Fibroblast of lung (primary cell): ENCODE measurements at regions not wholly inside any gene's neighbourhood (a gene's known extent, or its start where the extent isn't known, plus 50 kb on each side); places are given as distances from the start of the nearest gene placed in this dataset.
"Not testable (repeated sequence)": the region's sequence is repeated elsewhere in the genome, so short reads cannot be mapped to it uniquely, and the experiment has no call there.

ENCODE experiments used
- EZH2 ChIP-seq: IDR thresholded peaks from 2 replicates; pipeline ENCODE4 v1.5.1; 2012; ENCODE audit warnings: low read length, control low read depth, mild to moderate bottlenecking; ENCODE audit errors: missing control alignments
- TF ChIP-seq, protein P1 (sequence below), 2 donors: IDR thresholded peaks in 1 of 2; conservative IDR thresholded peaks in 1 of 2; 1 replicate in 1 of 2; 2 replicates in 1 of 2; pipeline ENCODE4 v1.5.1; 2011 to 2012; ENCODE audit warnings: low read length in 2 of 2, control low read depth in 1 of 2, inconsistent platforms in 1 of 2, low read depth in 1 of 2, mild to moderate bottlenecking in 1 of 2

DNA sequence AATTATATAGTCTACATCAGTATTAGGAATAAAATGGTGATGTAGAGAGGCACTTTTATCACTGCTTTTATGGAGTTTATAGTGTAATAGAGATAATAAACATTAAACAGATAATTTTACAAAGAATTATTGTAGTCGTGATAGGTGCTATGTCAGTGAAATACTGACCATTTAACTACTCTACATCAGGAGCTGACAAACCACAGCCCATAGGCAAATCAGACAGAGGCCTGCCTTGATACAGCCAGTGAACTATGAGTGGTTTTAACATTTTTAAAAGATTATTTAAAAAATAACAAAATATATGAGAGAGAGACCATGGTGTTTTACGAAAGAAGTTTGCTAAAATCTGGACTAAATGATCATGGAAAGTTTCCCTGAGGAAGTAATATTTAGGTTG is 104.3 kb downstream of the KLRB1 start:
- not testable (repeated sequence) for TF ChIP-seq EZH2
- TF ChIP-seq, protein P1, sequence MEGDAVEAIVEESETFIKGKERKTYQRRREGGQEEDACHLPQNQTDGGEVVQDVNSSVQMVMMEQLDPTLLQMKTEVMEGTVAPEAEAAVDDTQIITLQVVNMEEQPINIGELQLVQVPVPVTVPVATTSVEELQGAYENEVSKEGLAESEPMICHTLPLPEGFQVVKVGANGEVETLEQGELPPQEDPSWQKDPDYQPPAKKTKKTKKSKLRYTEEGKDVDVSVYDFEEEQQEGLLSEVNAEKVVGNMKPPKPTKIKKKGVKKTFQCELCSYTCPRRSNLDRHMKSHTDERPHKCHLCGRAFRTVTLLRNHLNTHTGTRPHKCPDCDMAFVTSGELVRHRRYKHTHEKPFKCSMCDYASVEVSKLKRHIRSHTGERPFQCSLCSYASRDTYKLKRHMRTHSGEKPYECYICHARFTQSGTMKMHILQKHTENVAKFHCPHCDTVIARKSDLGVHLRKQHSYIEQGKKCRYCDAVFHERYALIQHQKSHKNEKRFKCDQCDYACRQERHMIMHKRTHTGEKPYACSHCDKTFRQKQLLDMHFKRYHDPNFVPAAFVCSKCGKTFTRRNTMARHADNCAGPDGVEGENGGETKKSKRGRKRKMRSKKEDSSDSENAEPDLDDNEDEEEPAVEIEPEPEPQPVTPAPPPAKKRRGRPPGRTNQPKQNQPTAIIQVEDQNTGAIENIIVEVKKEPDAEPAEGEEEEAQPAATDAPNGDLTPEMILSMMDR (conservative IDR thresholded peaks at IDR 0.05 in 1 of 2, IDR thresholded peaks at IDR 0.05 in 1 of 2; ENCODE audit: low read depth in 1 of 2, low read length in 2 of 2): not testable (repeated sequence)
